H9 (cell line): ENCODE measurements at regions not wholly inside any gene's neighbourhood (a gene's known extent, or its start where the extent isn't known, plus 50 kb on each side); places are given as distances from the start of the nearest gene placed in this dataset.

ENCODE experiments used
- DNase-seq: peaks from one replicate; pipeline ENCODE4 v3.0.0-alpha.2; 2017
- H2AFZ ChIP-seq: one replicate; pipeline ENCODE4 v1.6.1; 2013; ENCODE audit warnings: mild to moderate bottlenecking, low read length, control low read depth, moderate library complexity
- H2AK5ac ChIP-seq: 2 replicates; pipeline ENCODE4 v1.6.1; 2013; ENCODE audit warnings: low read length, control low read depth, mixed read lengths; ENCODE audit not compliant: insufficient read length
- H2BK120ac ChIP-seq: one replicate; pipeline ENCODE4 v1.6.1; 2013; ENCODE audit warnings: low read depth, mild to moderate bottlenecking, low read length, control low read depth, inconsistent platforms; ENCODE audit not compliant: poor library complexity, severe bottlenecking
- H2BK12ac ChIP-seq: 2 replicates; pipeline ENCODE4 v1.6.1; 2013; ENCODE audit warnings: low read length, control low read depth, mixed read lengths, low read depth; ENCODE audit not compliant: insufficient read length
- H2BK15ac ChIP-seq: 2 replicates; pipeline ENCODE4 v1.6.1; 2013; ENCODE audit warnings: low read depth, low read length, control low read depth
- H2BK20ac ChIP-seq: one replicate; pipeline ENCODE4 v1.6.1; 2013; ENCODE audit warnings: low read depth, mild to moderate bottlenecking, low read length, control low read depth, inconsistent platforms; ENCODE audit not compliant: poor library complexity, severe bottlenecking
- H2BK5ac ChIP-seq: 2 replicates; pipeline ENCODE4 v1.6.1; 2013; ENCODE audit warnings: low read length, control low read depth, mixed read lengths; ENCODE audit not compliant: insufficient read length
- H3K14ac ChIP-seq: 2 replicates; pipeline ENCODE4 v1.6.1; 2013; ENCODE audit warnings: low read length, control low read depth; ENCODE audit not compliant: insufficient read depth
- H3K18ac ChIP-seq: 2 replicates; pipeline ENCODE4 v1.6.1; 2013; ENCODE audit warnings: low read depth, mild to moderate bottlenecking, mixed read lengths, low read length, control low read depth; ENCODE audit not compliant: insufficient read length
- H3K23ac ChIP-seq: 2 replicates; pipeline ENCODE4 v1.6.1; 2013; ENCODE audit warnings: low read length, control low read depth, mixed read lengths, low read depth; ENCODE audit not compliant: insufficient read length
- H3K23me2 ChIP-seq: 2 replicates; pipeline ENCODE4 v1.6.1; 2013; ENCODE audit warnings: low read depth, mild to moderate bottlenecking, mixed read lengths, low read length, control low read depth; ENCODE audit not compliant: insufficient read length, poor library complexity, severe bottlenecking
- H3K27ac ChIP-seq: 2 replicates; pipeline ENCODE4 v1.5.1; 2013; ENCODE audit warnings: low read length, control low read depth, mixed read lengths, low read depth; ENCODE audit not compliant: insufficient read length
- H3K27me3 ChIP-seq: 2 replicates; pipeline ENCODE4 v1.6.1; 2013; ENCODE audit warnings: low read length, control low read depth, inconsistent platforms; ENCODE audit not compliant: insufficient read depth
- H3K4ac ChIP-seq: 2 replicates; pipeline ENCODE4 v1.6.1; 2013; ENCODE audit warnings: low read depth, mild to moderate bottlenecking, control low read depth, inconsistent platforms, low read length, moderate library complexity
- H3K4me1 ChIP-seq: 2 replicates; pipeline ENCODE4 v1.6.1; 2013; ENCODE audit warnings: low read length, control low read depth, inconsistent platforms; ENCODE audit not compliant: insufficient read depth
- H3K4me2 ChIP-seq: 2 replicates; pipeline ENCODE4 v1.6.1; 2013; ENCODE audit warnings: low read length, control low read depth, mixed read lengths; ENCODE audit not compliant: insufficient read length, insufficient read depth
- H3K56ac ChIP-seq: 2 replicates; pipeline ENCODE4 v1.6.1; 2013; ENCODE audit warnings: low read depth, mild to moderate bottlenecking, mixed read lengths, low read length, control low read depth; ENCODE audit not compliant: insufficient read length
- H3K79me1 ChIP-seq: 2 replicates; pipeline ENCODE4 v1.6.1; 2013; ENCODE audit warnings: low read depth, mild to moderate bottlenecking, moderate library complexity, low read length, control low read depth, inconsistent platforms; ENCODE audit not compliant: insufficient read depth, poor library complexity, severe bottlenecking
- H3K79me2 ChIP-seq: 2 replicates; pipeline ENCODE4 v1.6.1; 2013; ENCODE audit warnings: low read length, control low read depth, inconsistent platforms; ENCODE audit not compliant: insufficient read depth
- H3K9ac ChIP-seq: 2 replicates; pipeline ENCODE4 v1.6.1; 2013; ENCODE audit warnings: low read length, control low read depth, mixed read lengths; ENCODE audit not compliant: insufficient read length; ENCODE audit errors: extremely low read depth
- H3K9me3 ChIP-seq: one replicate; pipeline ENCODE4 v1.6.1; 2013; ENCODE audit warnings: low read depth, low read length, inconsistent platforms; ENCODE audit not compliant: control insufficient read depth
- H3T11ph ChIP-seq: one replicate; pipeline ENCODE4 v1.6.1; 2013; ENCODE audit warnings: mild to moderate bottlenecking, low read length, control low read depth, inconsistent platforms
- H4K20me1 ChIP-seq: one replicate; pipeline ENCODE4 v1.6.1; 2013; ENCODE audit not compliant: control insufficient read depth, insufficient read length, insufficient read depth
- H4K5ac ChIP-seq: 2 replicates; pipeline ENCODE4 v1.6.1; 2013; ENCODE audit warnings: low read depth, mild to moderate bottlenecking, mixed read lengths, low read length, control low read depth; ENCODE audit not compliant: insufficient read length
- H4K8ac ChIP-seq: replicated peaks from 2 replicates; pipeline ENCODE4 v1.6.1; 2013; ENCODE audit warnings: low read length, control low read depth, mixed read lengths, low read depth; ENCODE audit not compliant: insufficient read length
- H4K91ac ChIP-seq: 2 replicates; pipeline ENCODE4 v1.6.1; 2013; ENCODE audit warnings: low read depth, mild to moderate bottlenecking, moderate library complexity, mixed read lengths, low read length, control low read depth; ENCODE audit not compliant: insufficient read length
- H3K27ac Mint-ChIP-seq, 3 experiments: 2 replicates in 2 of 3; 3 replicates in 1 of 3; pipeline ENCODE4 v1.8.0; 2020 to 2021; ENCODE audit warnings: mixed read lengths in 3 of 3, mild to moderate bottlenecking in 1 of 3, moderate library complexity in 1 of 3
- H3K27me3 Mint-ChIP-seq: 2 replicates; pipeline ENCODE4 v1.8.0; 2021; ENCODE audit warnings: low read depth, mild to moderate bottlenecking, moderate library complexity, mixed read lengths
- H3K36me3 Mint-ChIP-seq, 3 experiments: 2 replicates in 2 of 3; 3 replicates in 1 of 3; pipeline ENCODE4 v1.8.0; 2020 to 2021; ENCODE audit warnings: low read depth in 3 of 3, mixed read lengths in 3 of 3; ENCODE audit not compliant: insufficient read depth in 1 of 3
- H3K4me1 Mint-ChIP-seq, 2 experiments: 2 replicates each; pipeline ENCODE4 v1.8.0; 2020; ENCODE audit warnings: mixed read lengths in 2 of 2
- H3K4me3 Mint-ChIP-seq, 2 experiments: 2 replicates in 1 of 2; 3 replicates in 1 of 2; pipeline ENCODE4 v1.8.0; 2020 to 2021; ENCODE audit warnings: mild to moderate bottlenecking in 2 of 2, mixed read lengths in 2 of 2, moderate library complexity in 1 of 2
- H3K9me3 Mint-ChIP-seq, 2 experiments: 2 replicates in 1 of 2; 3 replicates in 1 of 2; pipeline ENCODE4 v1.8.0; 2020; ENCODE audit warnings: mild to moderate bottlenecking in 2 of 2, mixed read lengths in 2 of 2, moderate library complexity in 1 of 2
- CTCF ChIP-seq: fragments of 200-600 bp; sonication (generic); conservative IDR thresholded peaks from 3 replicates; pipeline ENCODE4 v1.8.0; 2021; ENCODE audit warnings: antibody characterized with exemption, mild to moderate bottlenecking
- WGBS: extraction: QIAGEN DNeasy Blood & Tissue Kit; methylation state at CpG from one replicate; pipeline ENCODE4 v1.1.7; 2013; ENCODE audit warnings: missing lambda C conversion rate, low lambda C conversion rate, mixed read lengths; ENCODE audit not compliant: insufficient read length; ENCODE audit errors: extremely low coverage; 5-methylcytosine and 5-hydroxymethylcytosine counted together

- DNase-seq: no peak
These were observed 89.7 kb upstream of the CARD18 start for GRCh38 chr11:105229257-105229656.

More at GRCh38 chr11:105229257-105229656, 89.7 kb upstream of the CARD18 start:
- Histone ChIP-seq H4K5ac (no peak overlapping the region), H3K4me1 (no peaks in the 10 kb centered on the region), H4K20me1 (no peaks in the 10 kb centered on the region), H2BK15ac (no peak overlapping the region), H2AFZ (no peak overlapping the region), H3K4me2 (no peak overlapping the region), H3K23ac (no peak overlapping the region), H2AK5ac (no peak overlapping the region), H3K9ac (no peak overlapping the region), H2BK12ac (no peak overlapping the region), H3K9me3 (no peaks in the 10 kb centered on the region), H3K14ac (no peak overlapping the region), H2BK5ac (no peak overlapping the region), H3K79me2 (no peaks in the 10 kb centered on the region), H3T11ph (no peak overlapping the region), H4K91ac (no peak overlapping the region), H3K4ac (no peak overlapping the region), H3K27ac (no peak overlapping the region), H3K23me2 (no peaks in the 10 kb centered on the region), H3K27me3 (no peaks in the 10 kb centered on the region), H4K8ac (no peak overlapping the region), H3K56ac (no peak overlapping the region), H3K18ac (no peak overlapping the region), H2BK20ac (no peak overlapping the region), H2BK120ac (no peak overlapping the region), H3K79me1 (no peaks in the 10 kb centered on the region)
- Mint-ChIP-seq H3K27me3 (no peaks in the 10 kb centered on the region), H3K4me3 (no peak overlapping the region), H3K36me3 (no peaks in the 10 kb centered on the region), H3K4me1 (no peaks in the 10 kb centered on the region), H3K9me3 (no peaks in the 10 kb centered on the region), H3K27ac (no peak overlapping the region)
- no peak for TF ChIP-seq CTCF
- no CpG with 5 or more reads among the region's 2 CpGs for WGBS
